H1 (cell line): ENCODE measurements at regions not wholly inside any gene's neighbourhood (a gene's known extent, or its start where the extent isn't known, plus 50 kb on each side); places are given as distances from the start of the nearest gene placed in this dataset.

Experiments
- CTCF ChIA-PET: fragments of 300-600 bp; sonication (Branson Sonifier 250); formaldehyde crosslinking; loops from one replicate; lab custom pipeline; 2021; ENCODE audit not compliant: partially characterized antibody; lab: Charles Lee
- POLR2A ChIA-PET: fragments of 300-600 bp; sonication (Branson Sonifier 250); formaldehyde crosslinking; loops from one replicate; lab custom pipeline; 2021; ENCODE audit warnings: inconsistent platforms; ENCODE audit not compliant: partially characterized antibody; lab: Charles Lee
- DNase-seq, 2 experiments: peaks; one replicate each; pipeline versions ENCODE4 v3.0.0 to v3.0.0-alpha.2; 2010 to 2022; ENCODE audit warnings: low spot score in 2 of 2, low read depth in 1 of 2, mixed read lengths in 1 of 2
- FAIRE-seq: peaks from 2 replicates; lab custom pipeline; 2011; peaks lifted over from hg19 to GRCh38; lab: Jason Lieb, UNC
- H2AFZ ChIP-seq: 2 replicates; pipeline ENCODE4 v1.8.1; 2012; ENCODE audit warnings: low read length, inconsistent platforms
- H2AK5ac ChIP-seq: 2 replicates; pipeline ENCODE4 v1.6.1; 2013; ENCODE audit warnings: low read depth, low read length
- H2BK120ac ChIP-seq: replicated peaks from 2 replicates; pipeline ENCODE3; 2013; ENCODE audit warnings: low read depth, low read length, inconsistent platforms
- H2BK12ac ChIP-seq: 2 replicates; pipeline ENCODE4 v1.6.1; 2013; ENCODE audit warnings: low read depth, low read length
- H2BK15ac ChIP-seq: 2 replicates; pipeline ENCODE4 v1.6.1; 2013; ENCODE audit warnings: low read length
- H2BK20ac ChIP-seq: 2 replicates; pipeline ENCODE4 v1.6.1; 2013; ENCODE audit warnings: low read length
- H2BK5ac ChIP-seq: 2 replicates; pipeline ENCODE4 v1.6.1; 2013; ENCODE audit warnings: low read depth, low read length
- H3K14ac ChIP-seq: 2 replicates; pipeline ENCODE4 v1.6.1; 2013; ENCODE audit warnings: inconsistent platforms; ENCODE audit not compliant: insufficient read length
- H3K18ac ChIP-seq: 2 replicates; pipeline ENCODE4 v1.6.1; 2013; ENCODE audit warnings: low read length; ENCODE audit errors: extremely low read depth
- H3K23ac ChIP-seq: 2 replicates; pipeline ENCODE4 v1.6.1; 2013; ENCODE audit warnings: inconsistent platforms; ENCODE audit not compliant: insufficient read length
- H3K23me2 ChIP-seq: 2 replicates; pipeline ENCODE4 v1.6.1; 2013; ENCODE audit warnings: low read depth, low read length
- H3K27ac ChIP-seq: 2 replicates; pipeline ENCODE4 v1.6.1; 2011; ENCODE audit warnings: low read depth, low read length, inconsistent platforms
- H3K27me3 ChIP-seq, 4 experiments: replicated peaks in 1 of 4; 1 replicate in 1 of 4; 2 replicates in 3 of 4; pipeline versions ENCODE4 v1.6.1 to v1.8.1; 2011 to 2013; ENCODE audit warnings: low read length in 3 of 4, mild to moderate bottlenecking in 3 of 4, inconsistent platforms in 2 of 4, mixed read lengths in 2 of 4, moderate library complexity in 1 of 4; ENCODE audit not compliant: control insufficient read depth in 3 of 4, insufficient read depth in 3 of 4; ENCODE audit errors: extremely low read depth in 1 of 4
- H3K36me3 ChIP-seq, 4 experiments: 2 replicates each; pipeline versions ENCODE4 v1.6.1 to v1.8.1; 2011 to 2013; ENCODE audit warnings: mild to moderate bottlenecking in 4 of 4, low read length in 3 of 4, moderate library complexity in 2 of 4, control low read depth in 1 of 4, inconsistent platforms in 1 of 4; ENCODE audit not compliant: insufficient read depth in 4 of 4, control insufficient read depth in 2 of 4
- H3K4ac ChIP-seq: replicated peaks from 2 replicates; pipeline ENCODE3; 2013; ENCODE audit warnings: low read length, low read depth, mixed read lengths, inconsistent platforms; ENCODE audit not compliant: insufficient read length
- H3K4me1 ChIP-seq, 4 experiments: replicated peaks in 1 of 4; 1 replicate in 1 of 4; 2 replicates in 3 of 4; pipeline versions ENCODE4 v1.6.1 to v1.8.1; 2011 to 2013; ENCODE audit warnings: low read length in 3 of 4, inconsistent platforms in 2 of 4, mixed read lengths in 1 of 4; ENCODE audit not compliant: insufficient read depth in 4 of 4, control insufficient read depth in 3 of 4
- H3K4me2 ChIP-seq, 2 experiments: 2 replicates each; pipeline versions ENCODE4 v1.6.1 to v1.8.1; 2011 to 2013; ENCODE audit warnings: low read depth in 2 of 2, low read length in 2 of 2, control low read depth in 1 of 2, inconsistent platforms in 1 of 2, mild to moderate bottlenecking in 1 of 2; ENCODE audit not compliant: insufficient read depth in 1 of 2
- H3K4me3 ChIP-seq, 4 experiments: fragments of 200-600, 300-600 bp in 1 of 4; sonication (generic), shearing (Covaris generic), sonication (Bioruptor Twin) in 1 of 4; 2 replicates each; pipeline versions ENCODE4 v1.5.1 to v1.8.1; 2011 to 2016; ENCODE audit warnings: low read length in 4 of 4, low read depth in 3 of 4, control low read depth in 2 of 4, inconsistent platforms in 2 of 4, mild to moderate bottlenecking in 2 of 4, mixed read lengths in 1 of 4, moderate library complexity in 1 of 4; ENCODE audit not compliant: insufficient read depth in 2 of 4; ENCODE audit errors: extremely low read depth in 1 of 4
- H3K56ac ChIP-seq: replicated peaks from 2 replicates; pipeline ENCODE3; 2013; ENCODE audit warnings: low read depth, mild to moderate bottlenecking, mixed read lengths, low read length, inconsistent platforms; ENCODE audit not compliant: insufficient read length
- H3K79me1 ChIP-seq: 2 replicates; pipeline ENCODE4 v1.6.1; 2013; ENCODE audit warnings: low read depth, low read length, control low read depth
- H3K79me2 ChIP-seq, 2 experiments: 2 replicates each; pipeline versions ENCODE4 v1.6.1 to v1.8.1; 2012 to 2013; ENCODE audit warnings: low read length in 2 of 2, mild to moderate bottlenecking in 2 of 2, inconsistent platforms in 1 of 2; ENCODE audit not compliant: insufficient read depth in 2 of 2, control insufficient read depth in 1 of 2
- H3K9ac ChIP-seq, 4 experiments: replicated peaks in 1 of 4; 1 replicate in 1 of 4; 2 replicates in 3 of 4; pipeline versions ENCODE4 v1.6.1 to v1.8.1; 2011 to 2013; ENCODE audit warnings: low read depth in 3 of 4, low read length in 3 of 4, control low read depth in 2 of 4, mild to moderate bottlenecking in 2 of 4, moderate library complexity in 2 of 4, inconsistent platforms in 1 of 4; ENCODE audit errors: extremely low read depth in 1 of 4
- H3K9me3 ChIP-seq, 2 experiments: 2 replicates each; pipeline versions ENCODE4 v1.6.1 to v1.8.1; 2012 to 2013; ENCODE audit warnings: mild to moderate bottlenecking in 2 of 2, moderate library complexity in 2 of 2, control low read depth in 1 of 2, inconsistent platforms in 1 of 2, low read depth in 1 of 2, low read length in 1 of 2, mixed read lengths in 1 of 2; ENCODE audit not compliant: insufficient read depth in 2 of 2
- H4K20me1 ChIP-seq, 2 experiments: replicated peaks in 1 of 2; 2 replicates each; pipeline versions ENCODE3 to v1.8.1; 2011 to 2013; ENCODE audit warnings: inconsistent platforms in 2 of 2, low read length in 2 of 2, mild to moderate bottlenecking in 1 of 2; ENCODE audit not compliant: insufficient read depth in 2 of 2, control insufficient read depth in 1 of 2
- H4K5ac ChIP-seq: 2 replicates; pipeline ENCODE4 v1.6.1; 2013; ENCODE audit warnings: low read length, low read depth, mixed read lengths, inconsistent platforms; ENCODE audit not compliant: insufficient read length
- H4K8ac ChIP-seq: 2 replicates; pipeline ENCODE4 v1.8.0; 2013; ENCODE audit warnings: mild to moderate bottlenecking, moderate library complexity, low read length, inconsistent platforms; ENCODE audit not compliant: insufficient read depth; ENCODE audit errors: extremely low read depth
- H4K91ac ChIP-seq: replicated peaks from 2 replicates; pipeline ENCODE3; 2013; ENCODE audit warnings: low read length, mixed read lengths, inconsistent platforms; ENCODE audit not compliant: insufficient read length
- ASH2L ChIP-seq: fragments of 200-600, 300-600 bp; sonication (generic); IDR thresholded peaks from one replicate; pipeline ENCODE4 v1.7.1; 2017; ENCODE audit warnings: low read length
- CTBP2 ChIP-seq: IDR thresholded peaks from 2 replicates; pipeline ENCODE4 v1.7.0; 2011; ENCODE audit warnings: borderline replicate concordance, mild to moderate bottlenecking, moderate library complexity, mixed read lengths, low read length; ENCODE audit not compliant: insufficient read depth, insufficient read length
- GTF2F1 ChIP-seq: IDR thresholded peaks from 2 replicates; pipeline ENCODE4 v1.6.1; 2012; ENCODE audit warnings: low read depth, low read length, improper control_type of control experiment, borderline replicate concordance
- HDAC6 ChIP-seq: IDR thresholded peaks from one replicate; pipeline ENCODE4 v1.7.1; 2012; ENCODE audit warnings: low read depth, mild to moderate bottlenecking, inconsistent platforms, low read length, moderate library complexity
- MAFK ChIP-seq: IDR thresholded peaks from 2 replicates; pipeline ENCODE4 v1.6.1; 2012; ENCODE audit warnings: low read depth, mild to moderate bottlenecking, improper control_type of control experiment, low read length
- NANOG ChIP-seq: IDR thresholded peaks from 2 replicates; pipeline ENCODE4 v1.6.1; 2011; ENCODE audit warnings: low read length, low read depth, mild to moderate bottlenecking, inconsistent platforms; ENCODE audit not compliant: insufficient read depth, poor library complexity, severe bottlenecking
- POLR2AphosphoS5 ChIP-seq: IDR thresholded peaks from 2 replicates; pipeline ENCODE4 v1.6.1; 2011; ENCODE audit warnings: low read depth, low read length
- POU5F1 ChIP-seq: IDR thresholded peaks from 2 replicates; pipeline ENCODE4 v1.6.1; 2011; ENCODE audit warnings: low read depth, mild to moderate bottlenecking, low read length, moderate library complexity
- RAD21 ChIP-seq, 2 experiments: IDR thresholded peaks in 1 of 2; conservative IDR thresholded peaks in 1 of 2; 2 replicates each; pipeline ENCODE4 v1.6.1; 2011; ENCODE audit warnings: low read depth in 2 of 2, low read length in 2 of 2, improper control_type of control experiment in 1 of 2, inconsistent platforms in 1 of 2, mild to moderate bottlenecking in 1 of 2, moderate library complexity in 1 of 2
- SIN3A ChIP-seq, 2 experiments: IDR thresholded peaks in 1 of 2; conservative IDR thresholded peaks in 1 of 2; 2 replicates each; pipeline ENCODE4 v1.6.1; 2011 to 2012; ENCODE audit warnings: low read length in 2 of 2, improper control_type of control experiment in 1 of 2, low read depth in 1 of 2, mild to moderate bottlenecking in 1 of 2
- SIRT6 ChIP-seq: IDR thresholded peaks from one replicate; pipeline ENCODE4 v1.7.1; 2012; ENCODE audit warnings: low read length, inconsistent platforms
- SIX5 ChIP-seq: IDR thresholded peaks from 2 replicates; pipeline ENCODE4 v1.6.1; 2011; ENCODE audit warnings: mild to moderate bottlenecking, low read depth, low read length
- SP1 ChIP-seq: IDR thresholded peaks from 2 replicates; pipeline ENCODE4 v1.6.1; 2011; ENCODE audit warnings: low read depth, low read length
- SP2 ChIP-seq: IDR thresholded peaks from 2 replicates; pipeline ENCODE4 v1.6.1; 2012; ENCODE audit warnings: mild to moderate bottlenecking, low read length, inconsistent platforms
- SRF ChIP-seq: IDR thresholded peaks from 2 replicates; pipeline ENCODE4 v1.6.1; 2011; ENCODE audit warnings: mild to moderate bottlenecking, low read depth, low read length, moderate library complexity
- YY1 ChIP-seq: IDR thresholded peaks from 2 replicates; pipeline ENCODE4 v1.6.1; 2011; ENCODE audit warnings: low read depth, mild to moderate bottlenecking, low read length
- WGBS, 2 experiments: shearing (Covaris generic) in 1 of 2; methylation state at CpG; one replicate each; pipeline versions ENCODE4 v1.1.6 to v1.1.7; 2013 to 2015; ENCODE audit warnings: low lambda C conversion rate in 2 of 2, mixed read lengths in 2 of 2, inconsistent platforms in 1 of 2, low coverage in 1 of 2, missing lambda C conversion rate in 1 of 2; ENCODE audit not compliant: insufficient replicate concordance in 2 of 2, insufficient coverage in 1 of 2, insufficient read length in 1 of 2; ENCODE audit errors: extremely low coverage in 1 of 2, missing lambda C conversion rate in 1 of 2; 5-methylcytosine and 5-hydroxymethylcytosine counted together

- Histone ChIP-seq H2BK12ac (no peak overlapping the region), H3K36me3 (no peaks in the 10 kb centered on the region; a peak in 1 of 8 replicates), H3K4me2 (no peak overlapping the region), H3K79me1 (no peaks in the 10 kb centered on the region), H2BK5ac (no peak overlapping the region), H3K27ac (no peak overlapping the region), H2AK5ac (no peak overlapping the region), H3K4me3 (no peak overlapping the region), H3K27me3 (no peaks in the 10 kb centered on the region), H3K18ac (no peak overlapping the region), H3K23me2 (no peaks in the 10 kb centered on the region), H4K8ac (no peak overlapping the region), H2BK20ac (no peak overlapping the region), H2BK15ac (no peak overlapping the region), H2AFZ (no peak overlapping the region), H3K79me2 (no peaks in the 10 kb centered on the region), H3K4ac (no peak overlapping the region), H3K23ac (no peak overlapping the region), H3K56ac (no peak overlapping the region), H3K9me3 (peaks cover 85 to 100% of the 10 kb centered on the region in 2 experiments), H3K4me1 (no peaks in the 10 kb centered on the region), H4K20me1 (no peaks in the 10 kb centered on the region), H4K5ac (no peak overlapping the region), H3K14ac (no peak overlapping the region), H2BK120ac (no peak overlapping the region), H3K9ac (no peak overlapping the region), H4K91ac (no peak overlapping the region)
- FAIRE-seq (no peak), DNase-seq (no peak)
- WGBS, 2 experiments: 70% methylated on average over 9 of the region's 16 CpGs; no CpG with 5 or more reads in 1 of the 2 experiments
- ChIA-PET CTCF (no interaction called here), POLR2A (no interaction called here)
- TF ChIP-seq HDAC6 (no peak), SP1 (no peak), ASH2L (no peak), SIN3A (conservative IDR thresholded peaks at IDR 0.05 in 1 of 2, IDR thresholded peaks at IDR 0.05 in 1 of 2; ENCODE audit: low read depth in 1 of 2, low read length in 2 of 2) (no peak), POLR2AphosphoS5 (no peak), POU5F1 (no peak), NANOG (no peak), GTF2F1 (no peak), RAD21 (IDR thresholded peaks at IDR 0.05 in 1 of 2, conservative IDR thresholded peaks at IDR 0.05 in 1 of 2; ENCODE audit: low read depth in 2 of 2, low read length in 2 of 2) (no peak), SIRT6 (no peak), SRF (no peak), MAFK (no peak), YY1 (no peak), CTBP2 (no peak), SIX5 (no peak), SP2 (no peak)
Measured at GRCh38 chr12:34299802-34300193, 277.5 kb downstream of the ALG10 start.
